ENCODE measurements at regions not wholly inside any gene's neighbourhood (a gene's known extent, or its start where the extent isn't known, plus 50 kb on each side); places are given as distances from the start of the nearest gene placed in this dataset.

DNA sequence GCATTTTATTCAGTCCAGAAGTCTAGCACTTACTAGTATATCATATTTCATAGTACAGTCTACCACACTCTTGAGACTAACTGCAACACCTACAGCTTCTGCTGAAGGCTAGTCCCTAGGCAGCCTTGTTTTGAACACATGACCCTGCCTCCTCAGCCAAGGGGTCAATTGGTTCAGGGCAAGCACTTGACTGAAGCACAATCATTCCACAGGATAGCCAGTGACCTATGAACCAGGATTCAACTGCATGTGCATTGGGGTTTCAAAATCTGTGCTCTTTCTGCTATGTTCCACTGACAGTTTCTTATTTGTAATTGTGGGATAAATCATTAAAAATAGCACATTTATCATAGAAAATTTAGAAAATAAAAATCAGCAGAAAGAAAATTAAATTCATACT is 186.8 kb downstream of the TMEM161B start:
- no peaks in the 10 kb centered on the region for H3K36me3 Mint-ChIP-seq (ENCODE audit: insufficient read depth, unreplicated experiment)
- intact Hi-C loops (cut with micrococcal nuclease; ENCODE audit: unreplicated experiment), result no loop called here
- no peak for DNase-seq
- no peak overlapping the region for H3K4me3 Mint-ChIP-seq (ENCODE audit: unreplicated experiment)
- no peaks in the 10 kb centered on the region for H3K4me1 Mint-ChIP-seq (ENCODE audit: low read depth, unreplicated experiment)
- POLR2A ChIA-PET, result no interaction called here
- peaks cover 5% of the 10 kb centered on the region for H3K9me3 Mint-ChIP-seq (ENCODE audit: unreplicated experiment)
- H3K27me3 ChIP-seq (replicated peaks; ENCODE audit: control insufficient read depth, insufficient read depth, low read length), result no peaks in the 10 kb centered on the region
- H3K27me3 Mint-ChIP-seq (ENCODE audit: insufficient read depth, unreplicated experiment), result no peaks in the 10 kb centered on the region
- H3K27ac Mint-ChIP-seq (ENCODE audit: unreplicated experiment), result no peak overlapping the region
- no TSS peak for BruUV-seq (replicated peaks)
- H3K36me3 ChIP-seq (ENCODE audit: control insufficient read depth, insufficient read depth, low read length), result no peaks in the 10 kb centered on the region
- no peaks in the 10 kb centered on the region for H3K4me1 ChIP-seq
- no peaks in the 10 kb centered on the region for H3K9me3 ChIP-seq
- CTCF ChIA-PET, result no interaction called here
- no peak overlapping the region for H3K4me3 ChIP-seq (ENCODE audit: low read depth, low read length)
- TF ChIP-seq, protein P1, sequence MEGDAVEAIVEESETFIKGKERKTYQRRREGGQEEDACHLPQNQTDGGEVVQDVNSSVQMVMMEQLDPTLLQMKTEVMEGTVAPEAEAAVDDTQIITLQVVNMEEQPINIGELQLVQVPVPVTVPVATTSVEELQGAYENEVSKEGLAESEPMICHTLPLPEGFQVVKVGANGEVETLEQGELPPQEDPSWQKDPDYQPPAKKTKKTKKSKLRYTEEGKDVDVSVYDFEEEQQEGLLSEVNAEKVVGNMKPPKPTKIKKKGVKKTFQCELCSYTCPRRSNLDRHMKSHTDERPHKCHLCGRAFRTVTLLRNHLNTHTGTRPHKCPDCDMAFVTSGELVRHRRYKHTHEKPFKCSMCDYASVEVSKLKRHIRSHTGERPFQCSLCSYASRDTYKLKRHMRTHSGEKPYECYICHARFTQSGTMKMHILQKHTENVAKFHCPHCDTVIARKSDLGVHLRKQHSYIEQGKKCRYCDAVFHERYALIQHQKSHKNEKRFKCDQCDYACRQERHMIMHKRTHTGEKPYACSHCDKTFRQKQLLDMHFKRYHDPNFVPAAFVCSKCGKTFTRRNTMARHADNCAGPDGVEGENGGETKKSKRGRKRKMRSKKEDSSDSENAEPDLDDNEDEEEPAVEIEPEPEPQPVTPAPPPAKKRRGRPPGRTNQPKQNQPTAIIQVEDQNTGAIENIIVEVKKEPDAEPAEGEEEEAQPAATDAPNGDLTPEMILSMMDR (IDR thresholded peaks at IDR 0.05; ENCODE audit: insufficient read depth in 1 of 2, low read depth in 1 of 2, low read length in 1 of 2, severe bottlenecking in 1 of 2, unreplicated experiment in 1 of 2), result no peak

DNA sequence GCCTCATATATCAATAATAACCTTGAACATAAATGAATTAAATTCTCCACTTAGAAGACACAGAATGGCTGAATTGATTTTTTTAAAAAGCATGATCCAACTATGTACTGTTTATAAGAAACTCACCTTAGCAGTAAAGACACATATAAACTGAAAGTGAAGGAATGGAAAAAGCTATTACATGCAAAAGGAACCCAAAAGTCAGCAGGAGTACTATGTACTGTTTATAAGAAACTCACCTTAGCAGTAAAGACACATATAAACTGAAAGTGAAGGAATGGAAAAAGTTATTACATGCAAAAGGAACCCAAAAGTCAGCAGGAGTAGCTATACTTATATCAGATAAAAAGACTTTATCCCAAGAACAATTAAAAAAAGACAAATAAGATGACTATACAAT is 204.8 kb downstream of the TMEM161B start:
- no peaks in the 10 kb centered on the region for H3K27me3 ChIP-seq (replicated peaks; ENCODE audit: control insufficient read depth, insufficient read depth, low read length)
- Mint-ChIP-seq H3K27ac (ENCODE audit: unreplicated experiment) (no peak overlapping the region), H3K36me3 (ENCODE audit: insufficient read depth, unreplicated experiment) (no peaks in the 10 kb centered on the region), H3K27me3 (ENCODE audit: insufficient read depth, unreplicated experiment) (no peaks in the 10 kb centered on the region), H3K4me1 (ENCODE audit: low read depth, unreplicated experiment) (peaks cover 7% of the 10 kb centered on the region), H3K4me3 (ENCODE audit: unreplicated experiment) (no peak overlapping the region), H3K9me3 (ENCODE audit: unreplicated experiment) (peaks cover 18% of the 10 kb centered on the region)
- TF ChIP-seq, protein P1 (IDR thresholded peaks at IDR 0.05; ENCODE audit: insufficient read depth in 1 of 2, low read depth in 1 of 2, low read length in 1 of 2, severe bottlenecking in 1 of 2, unreplicated experiment in 1 of 2), result no peak
- DNase-seq, result no peak
- H3K4me3 ChIP-seq (ENCODE audit: low read depth, low read length), result no peak overlapping the region
- ChIA-PET POLR2A (no interaction called here), CTCF (no interaction called here)
- no TSS peak for BruUV-seq (replicated peaks)
- no peaks in the 10 kb centered on the region for H3K36me3 ChIP-seq (ENCODE audit: control insufficient read depth, insufficient read depth, low read length)
- no peaks in the 10 kb centered on the region for H3K9me3 ChIP-seq
- no peaks in the 10 kb centered on the region for H3K4me1 ChIP-seq
- intact Hi-C loops (cut with micrococcal nuclease; ENCODE audit: unreplicated experiment), result no loop called here

DNA sequence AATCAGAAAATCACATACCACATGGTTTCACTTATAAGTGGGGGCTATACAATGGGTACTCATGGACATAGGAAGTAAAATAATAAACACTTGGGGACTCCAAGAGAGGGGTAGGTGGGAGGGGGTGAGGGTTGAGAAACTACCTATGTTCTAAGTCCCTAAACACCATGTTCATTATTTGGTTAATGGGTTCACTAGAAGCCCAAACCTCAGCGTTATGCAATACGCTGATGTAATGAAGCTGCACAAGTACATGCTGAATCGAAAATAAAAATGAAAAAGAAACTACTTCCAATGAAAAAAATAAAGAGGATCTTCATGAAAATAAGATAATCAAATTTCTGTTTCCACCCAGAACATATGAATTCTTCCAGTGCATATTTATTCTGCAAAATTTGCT is 208.5 kb downstream of the TMEM161B start:
- H3K4me3 ChIP-seq (ENCODE audit: low read depth, low read length), result no peak overlapping the region
- H3K4me3 Mint-ChIP-seq (ENCODE audit: unreplicated experiment), result no peak overlapping the region
- H3K4me1 ChIP-seq, result no peaks in the 10 kb centered on the region
- ChIA-PET POLR2A (no interaction called here), CTCF (no interaction called here)
- H3K36me3 Mint-ChIP-seq (ENCODE audit: insufficient read depth, unreplicated experiment), result no peaks in the 10 kb centered on the region
- TF ChIP-seq, protein P1 (IDR thresholded peaks at IDR 0.05; ENCODE audit: insufficient read depth in 1 of 2, low read depth in 1 of 2, low read length in 1 of 2, severe bottlenecking in 1 of 2, unreplicated experiment in 1 of 2), result no peak
- intact Hi-C loops (cut with micrococcal nuclease; ENCODE audit: unreplicated experiment), result no loop called here
- H3K27me3 Mint-ChIP-seq (ENCODE audit: insufficient read depth, unreplicated experiment), result no peaks in the 10 kb centered on the region
- peaks cover 7% of the 10 kb centered on the region for H3K4me1 Mint-ChIP-seq (ENCODE audit: low read depth, unreplicated experiment)
- H3K36me3 ChIP-seq (ENCODE audit: control insufficient read depth, insufficient read depth, low read length), result no peaks in the 10 kb centered on the region
- H3K9me3 ChIP-seq, result no peaks in the 10 kb centered on the region
- no peak for DNase-seq
- H3K27ac Mint-ChIP-seq (ENCODE audit: unreplicated experiment), result no peak overlapping the region
- BruUV-seq (replicated peaks), result no TSS peak
- no peaks in the 10 kb centered on the region for H3K27me3 ChIP-seq (replicated peaks; ENCODE audit: control insufficient read depth, insufficient read depth, low read length)
- peaks cover 18% of the 10 kb centered on the region for H3K9me3 Mint-ChIP-seq (ENCODE audit: unreplicated experiment)
